ENCODE measurements at regions not wholly inside any gene's neighbourhood (a gene's known extent, or its start where the extent isn't known, plus 50 kb on each side); places are given as distances from the start of the nearest gene placed in this dataset.

DNA sequence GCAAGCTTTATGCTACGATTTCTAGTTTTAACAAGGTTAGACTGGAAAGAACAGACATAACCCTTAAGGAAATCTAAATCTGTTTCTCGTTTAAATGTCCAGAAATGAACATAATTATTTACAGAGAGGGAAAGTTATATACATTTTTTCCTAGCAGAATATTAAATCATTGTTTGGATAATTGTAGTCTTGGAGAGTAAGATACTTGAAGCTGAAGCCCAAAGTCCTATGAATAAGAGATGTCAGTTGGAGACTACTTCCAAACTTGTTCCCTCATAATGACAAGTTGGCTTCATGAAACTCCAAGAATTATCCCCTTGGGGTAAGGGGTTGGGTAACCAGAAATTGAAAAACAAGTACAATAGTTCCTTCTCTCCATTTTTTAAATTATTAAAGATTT, 911.1 kb upstream of the MAN1A1 start:
- DNase-seq (ENCODE audit: low read depth) = no peak
- in situ Hi-C loops (cut with HindIII; ENCODE audit: low sequenced_read_pairs) = no loop called here
- TF ChIP-seq, protein P1, sequence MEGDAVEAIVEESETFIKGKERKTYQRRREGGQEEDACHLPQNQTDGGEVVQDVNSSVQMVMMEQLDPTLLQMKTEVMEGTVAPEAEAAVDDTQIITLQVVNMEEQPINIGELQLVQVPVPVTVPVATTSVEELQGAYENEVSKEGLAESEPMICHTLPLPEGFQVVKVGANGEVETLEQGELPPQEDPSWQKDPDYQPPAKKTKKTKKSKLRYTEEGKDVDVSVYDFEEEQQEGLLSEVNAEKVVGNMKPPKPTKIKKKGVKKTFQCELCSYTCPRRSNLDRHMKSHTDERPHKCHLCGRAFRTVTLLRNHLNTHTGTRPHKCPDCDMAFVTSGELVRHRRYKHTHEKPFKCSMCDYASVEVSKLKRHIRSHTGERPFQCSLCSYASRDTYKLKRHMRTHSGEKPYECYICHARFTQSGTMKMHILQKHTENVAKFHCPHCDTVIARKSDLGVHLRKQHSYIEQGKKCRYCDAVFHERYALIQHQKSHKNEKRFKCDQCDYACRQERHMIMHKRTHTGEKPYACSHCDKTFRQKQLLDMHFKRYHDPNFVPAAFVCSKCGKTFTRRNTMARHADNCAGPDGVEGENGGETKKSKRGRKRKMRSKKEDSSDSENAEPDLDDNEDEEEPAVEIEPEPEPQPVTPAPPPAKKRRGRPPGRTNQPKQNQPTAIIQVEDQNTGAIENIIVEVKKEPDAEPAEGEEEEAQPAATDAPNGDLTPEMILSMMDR (IDR thresholded peaks at IDR 0.05; ENCODE audit: low read depth, low read length, missing control alignments) = no peak
- H3K4me3 ChIP-seq (ENCODE audit: low read depth, low read length) = no peak overlapping the region

DNA sequence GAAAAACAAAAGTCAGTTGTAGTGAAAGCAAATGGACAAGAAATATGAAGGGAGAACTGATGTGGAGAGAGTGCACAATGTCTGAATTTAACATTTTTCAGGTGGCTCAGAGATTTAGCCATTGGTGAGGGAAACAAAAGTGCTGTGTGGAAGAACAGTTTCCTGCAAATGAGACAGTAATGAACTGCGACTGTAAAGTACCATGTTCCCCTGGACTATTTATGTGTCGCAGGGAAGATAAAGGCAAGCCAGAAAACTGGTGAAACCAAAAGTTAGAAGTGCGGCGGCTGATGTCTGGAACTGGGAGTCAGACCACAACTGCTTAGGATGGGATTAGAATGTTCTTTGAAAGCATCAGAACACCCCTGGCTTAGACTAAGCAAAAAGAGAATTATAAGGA, 905.1 kb upstream of the MAN1A1 start:
- in situ Hi-C loops (cut with HindIII; ENCODE audit: low sequenced_read_pairs) = no loop called here
- DNase-seq (ENCODE audit: low read depth) = no peak
- H3K4me3 ChIP-seq (ENCODE audit: low read depth, low read length) = no peak overlapping the region
- TF ChIP-seq, protein P1 (IDR thresholded peaks at IDR 0.05; ENCODE audit: low read depth, low read length, missing control alignments) = no peak

DNA sequence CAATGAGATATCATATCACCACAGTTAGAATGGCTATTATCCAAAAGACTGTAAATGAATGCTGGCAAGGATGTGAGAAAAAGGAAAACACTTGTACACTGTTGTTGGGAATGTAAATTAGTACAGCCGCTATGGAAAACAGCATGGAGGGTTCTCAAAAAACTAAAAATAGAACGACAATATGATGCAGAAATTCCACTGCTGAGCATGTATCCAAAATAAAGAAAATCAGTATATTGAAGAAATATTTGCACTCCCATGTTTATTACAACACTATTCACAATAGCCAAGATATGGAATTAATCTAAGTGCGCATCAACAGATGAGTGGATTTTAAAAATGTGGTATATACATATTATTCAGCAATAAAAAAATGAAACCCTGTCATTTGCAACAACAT, 898.9 kb upstream of the MAN1A1 start:
- DNase-seq (ENCODE audit: low read depth) = no peak
- no peak overlapping the region for H3K4me3 ChIP-seq (ENCODE audit: low read depth, low read length)
- TF ChIP-seq, protein P1 (IDR thresholded peaks at IDR 0.05; ENCODE audit: low read depth, low read length, missing control alignments) = no peak
- in situ Hi-C loops (cut with HindIII; ENCODE audit: low sequenced_read_pairs) = no loop called here

DNA sequence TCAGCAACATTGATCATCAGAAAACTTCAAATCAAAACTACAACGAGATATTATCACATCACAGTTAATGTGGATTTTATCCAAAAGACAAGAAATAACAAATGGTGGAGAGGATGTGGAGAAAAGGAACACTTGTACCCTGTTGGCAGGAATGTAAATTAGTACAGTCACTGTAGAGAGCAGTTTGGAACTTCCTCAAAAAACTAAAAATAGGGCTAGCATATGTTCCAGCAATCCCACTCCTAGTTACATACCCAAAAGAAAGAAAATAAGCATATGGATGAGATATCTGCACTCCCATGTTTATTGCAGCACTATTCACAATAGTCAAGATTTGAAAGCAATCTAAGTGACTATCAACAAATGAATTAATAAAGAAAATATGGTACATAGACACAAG, 887.7 kb upstream of the MAN1A1 start:
- in situ Hi-C loops (cut with HindIII; ENCODE audit: low sequenced_read_pairs) = no loop called here
- no peak overlapping the region for H3K4me3 ChIP-seq (ENCODE audit: low read depth, low read length)
- no peak for DNase-seq (ENCODE audit: low read depth)
- TF ChIP-seq, protein P1 (IDR thresholded peaks at IDR 0.05; ENCODE audit: low read depth, low read length, missing control alignments) = no peak

GRCh38 chr6:120230008-120230407, 880.4 kb upstream of the MAN1A1 start:
- H3K4me3 ChIP-seq (ENCODE audit: low read depth, low read length) = no peak overlapping the region
- in situ Hi-C loops (cut with HindIII; ENCODE audit: low sequenced_read_pairs) = no loop called here
- TF ChIP-seq, protein P1 (IDR thresholded peaks at IDR 0.05; ENCODE audit: low read depth, low read length, missing control alignments) = no peak
- DNase-seq (ENCODE audit: low read depth) = no peak

DNA sequence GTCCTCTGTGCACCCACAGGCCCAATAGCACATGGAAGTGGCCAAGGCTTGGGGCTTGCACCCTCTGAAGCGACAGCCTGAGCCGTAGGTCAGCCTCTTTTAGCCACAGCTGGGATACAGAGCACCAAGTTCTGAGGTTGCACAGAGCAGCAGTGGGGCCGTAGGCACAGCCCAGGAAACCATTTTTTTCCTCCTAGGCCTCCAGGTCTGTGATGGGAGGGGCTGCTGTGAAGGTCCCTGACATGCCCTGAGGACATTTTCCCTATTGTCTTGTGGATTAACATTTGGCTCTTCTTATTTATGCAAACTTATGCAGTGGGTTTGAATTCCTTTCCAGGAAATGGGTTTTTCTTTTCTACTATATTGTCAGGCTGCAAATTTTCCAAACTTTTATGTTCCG, 878.7 kb upstream of the MAN1A1 start:
- H3K4me3 ChIP-seq (ENCODE audit: low read depth, low read length) = no peak overlapping the region
- TF ChIP-seq, protein P1 (IDR thresholded peaks at IDR 0.05; ENCODE audit: low read depth, low read length, missing control alignments) = no peak
- DNase-seq (ENCODE audit: low read depth) = no peak
- in situ Hi-C loops (cut with HindIII; ENCODE audit: low sequenced_read_pairs) = no loop called here

GRCh38 chr6:120219339-120219738, 869.8 kb upstream of the MAN1A1 start:
- TF ChIP-seq, protein P1 (IDR thresholded peaks at IDR 0.05; ENCODE audit: low read depth, low read length, missing control alignments) = no peak
- no peak overlapping the region for H3K4me3 ChIP-seq (ENCODE audit: low read depth, low read length)
- in situ Hi-C loops (cut with HindIII; ENCODE audit: low sequenced_read_pairs) = no loop called here
- no peak for DNase-seq (ENCODE audit: low read depth)
